NCI-H2081 treated with DMSO at 0.1 percent for 48 hours (cell line): ENCODE measurements at regions not wholly inside any gene's neighbourhood (a gene's known extent, or its start where the extent isn't known, plus 50 kb on each side); places are given as distances from the start of the nearest gene placed in this dataset.
"Not testable (repeated sequence)": the region's sequence is repeated elsewhere in the genome, so short reads cannot be mapped to it uniquely, and the experiment has no call there.

Experiments
- DNase-seq: peaks from one replicate; lab custom pipeline; 2025; lab: John Stamatoyannopoulos, UW

GRCh38 chr2:149709496-149710263, 122.1 kb upstream of the MMADHC start:
- DNase-seq = no peak

- DNase-seq = no peak
These were observed 115.7 kb upstream of the MMADHC start for GRCh38 chr2:149703281-149703680.

GRCh38 chr2:149702571-149702970, 115.0 kb upstream of the MMADHC start:
- no peak for DNase-seq

- DNase-seq = no peak
These were observed 113.7 kb upstream of the MMADHC start for GRCh38 chr2:149701241-149701640.

- DNase-seq = no peak
These were observed 105.4 kb upstream of the MMADHC start for GRCh38 chr2:149692961-149693396.

- DNase-seq = no peak
These were observed 103.2 kb upstream of the MMADHC start for GRCh38 chr2:149690825-149691224.

- DNase-seq = no peak
These were observed 99.5 kb upstream of the MMADHC start for GRCh38 chr2:149687052-149687427.

GRCh38 chr2:149686136-149687051, 98.8 kb upstream of the MMADHC start:
- no peak for DNase-seq

GRCh38 chr2:149685401-149685800, 97.8 kb upstream of the MMADHC start:
- DNase-seq = not testable (repeated sequence)

GRCh38 chr2:149679286-149679685, 91.7 kb upstream of the MMADHC start:
- DNase-seq = no peak

- no peak for DNase-seq
These were observed 89.8 kb upstream of the MMADHC start for GRCh38 chr2:149677416-149677815.

GRCh38 chr2:149670086-149670485, 82.5 kb upstream of the MMADHC start:
- no peak for DNase-seq

- no peak for DNase-seq
These were observed 79.3 kb upstream of the MMADHC start for GRCh38 chr2:149666809-149667320.

GRCh38 chr2:149664896-149665295, 77.3 kb upstream of the MMADHC start:
- no peak for DNase-seq

GRCh38 chr2:149662556-149662955, 75.0 kb upstream of the MMADHC start:
- DNase-seq = no peak

- no peak for DNase-seq
These were observed 74.3 kb upstream of the MMADHC start for GRCh38 chr2:149661844-149662243.

GRCh38 chr2:149658553-149658952, 71.0 kb upstream of the MMADHC start:
- DNase-seq = no peak

GRCh38 chr2:149657401-149658040, 69.9 kb upstream of the MMADHC start:
- peak; percentile 3 for DNase-seq

GRCh38 chr2:149656996-149657395, 69.4 kb upstream of the MMADHC start:
- no peak for DNase-seq

GRCh38 chr2:149653831-149654445, 66.4 kb upstream of the MMADHC start:
- DNase-seq = no peak

- no peak for DNase-seq
These were observed 65.4 kb upstream of the MMADHC start for GRCh38 chr2:149652926-149653325.

- no peak for DNase-seq
These were observed 65.0 kb upstream of the MMADHC start for GRCh38 chr2:149652526-149652925.
